GM21526 (cell line): ENCODE measurements at regions not wholly inside any gene's neighbourhood (a gene's known extent, or its start where the extent isn't known, plus 50 kb on each side); places are given as distances from the start of the nearest gene placed in this dataset.

Experiments used
- ATAC-seq: cut with Tn5 transposase; IDR thresholded peaks from one replicate; pipeline ENCODE4 v1.9.1; 2021; ENCODE audit warnings: moderate library complexity; ENCODE audit not compliant: unreplicated experiment, low FRiP score

- ATAC-seq = no peak
Measured at GRCh38 chr16:5561800-5562199, 464.2 kb upstream of the EEF2KMT start.

DNA sequence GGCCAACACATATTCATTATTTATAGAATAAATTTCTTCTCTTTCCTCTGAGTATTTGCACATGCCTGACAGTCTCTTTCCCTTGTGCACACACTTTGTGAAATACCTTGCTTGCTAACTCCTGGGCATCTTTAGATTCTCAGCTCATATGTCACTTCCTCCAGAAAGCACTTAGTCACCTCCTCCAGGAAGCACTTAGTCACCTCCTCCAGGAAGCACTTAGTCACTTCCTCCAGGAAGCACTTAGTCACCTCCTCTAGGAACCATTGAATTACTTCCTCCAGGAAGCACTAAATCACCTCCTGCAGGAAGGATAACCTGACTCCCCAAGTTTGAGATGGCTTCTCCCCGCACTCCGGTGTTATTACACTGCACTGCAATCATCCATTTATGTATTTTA, 462.5 kb upstream of the EEF2KMT start:
- ATAC-seq = no peak

DNA sequence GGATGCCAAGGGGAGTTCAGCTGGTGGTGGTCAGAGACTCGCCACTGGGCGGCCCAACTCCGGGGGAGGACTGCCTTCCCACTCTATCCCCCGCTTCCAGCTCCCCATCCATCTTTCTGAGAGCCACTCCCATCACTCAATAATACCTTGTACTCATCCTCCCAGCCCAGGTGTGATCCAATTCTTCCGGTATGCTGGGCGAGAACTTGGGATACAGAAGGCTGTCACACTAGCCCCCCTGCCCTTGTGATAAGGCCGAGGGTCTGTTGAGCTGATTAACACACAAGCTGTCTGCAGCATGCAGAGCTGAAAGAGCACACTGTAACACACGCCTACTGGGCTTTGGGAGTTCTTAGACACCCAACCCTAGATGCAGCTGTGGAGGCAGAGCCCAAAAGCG, 460.4 kb upstream of the EEF2KMT start:
- ATAC-seq = no peak

DNA sequence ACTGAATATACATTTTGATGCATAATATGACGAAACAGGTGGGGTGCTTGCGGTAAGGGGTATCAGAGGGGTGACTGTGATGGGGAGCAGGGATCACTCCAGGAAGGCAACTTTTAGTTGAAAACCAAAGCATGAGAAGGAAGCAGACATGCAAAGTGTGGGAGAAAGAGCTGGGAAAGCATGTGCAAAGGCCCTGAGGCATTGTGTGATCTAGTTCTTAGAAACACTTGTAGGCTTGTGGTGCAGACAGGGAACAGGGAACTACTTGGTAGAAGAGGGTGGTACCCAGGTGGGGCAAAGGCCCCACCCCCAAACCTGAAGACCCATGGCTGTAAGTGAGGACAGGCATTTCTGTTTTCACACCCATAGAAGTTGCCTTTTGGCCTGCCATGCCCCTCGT, 459.9 kb upstream of the EEF2KMT start:
- ATAC-seq = no peak

DNA sequence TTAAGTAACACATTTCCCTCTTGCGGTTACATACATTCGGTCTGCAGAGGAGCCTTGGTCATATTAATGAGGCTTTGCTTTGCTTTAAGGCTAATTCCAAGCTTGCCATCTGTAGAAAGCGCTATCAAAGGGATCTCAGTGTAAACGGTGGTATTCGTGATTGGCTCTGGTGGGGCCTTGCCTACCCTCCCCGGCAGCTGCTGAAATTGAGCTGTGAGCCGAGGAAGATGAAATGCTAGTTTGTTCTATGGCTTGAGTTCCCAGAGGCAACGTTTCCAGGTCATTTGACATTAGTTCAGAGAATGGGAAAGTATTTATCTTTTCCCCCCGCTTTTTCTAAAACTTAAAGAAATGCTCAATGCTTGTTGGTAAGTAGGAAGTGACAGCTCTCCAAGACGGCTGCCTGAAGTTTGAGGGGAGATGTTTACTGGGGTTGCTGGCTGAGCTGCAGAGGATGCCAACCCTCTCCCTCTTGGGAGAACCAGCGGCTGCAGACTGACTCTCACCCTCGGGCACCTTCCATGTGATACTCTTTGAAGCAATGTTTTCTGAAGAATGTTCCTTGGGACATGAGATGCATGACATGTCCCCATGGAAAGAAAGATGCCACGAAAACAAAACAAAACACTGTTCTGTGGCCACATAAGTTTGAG, 458.7 kb upstream of the EEF2KMT start:
- ATAC-seq = no peak

GRCh38 chr16:5551909-5552308, 454.3 kb upstream of the EEF2KMT start:
- ATAC-seq = no peak

DNA sequence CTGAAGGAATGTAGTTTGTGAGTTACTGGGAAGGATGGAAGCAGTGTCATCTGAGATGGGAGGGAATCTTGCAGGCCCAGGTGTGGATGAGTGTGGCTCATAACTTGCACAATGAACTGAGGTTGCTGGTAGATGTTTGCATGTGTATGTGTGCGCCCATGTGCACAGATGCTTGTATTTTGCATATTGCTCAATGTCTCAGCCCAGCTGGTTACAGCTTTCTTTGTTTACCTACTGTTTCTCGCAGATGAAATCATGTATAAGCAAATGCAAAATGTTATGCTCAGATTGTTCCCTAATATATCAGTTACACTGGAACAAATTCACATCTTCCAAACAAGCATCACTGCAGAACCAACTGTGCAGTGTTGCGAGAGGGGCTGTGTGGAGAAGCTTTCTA, 452.2 kb upstream of the EEF2KMT start:
- ATAC-seq = no peak

- no peak for ATAC-seq
Measured at GRCh38 chr16:5541356-5541755, 443.8 kb upstream of the EEF2KMT start.

DNA sequence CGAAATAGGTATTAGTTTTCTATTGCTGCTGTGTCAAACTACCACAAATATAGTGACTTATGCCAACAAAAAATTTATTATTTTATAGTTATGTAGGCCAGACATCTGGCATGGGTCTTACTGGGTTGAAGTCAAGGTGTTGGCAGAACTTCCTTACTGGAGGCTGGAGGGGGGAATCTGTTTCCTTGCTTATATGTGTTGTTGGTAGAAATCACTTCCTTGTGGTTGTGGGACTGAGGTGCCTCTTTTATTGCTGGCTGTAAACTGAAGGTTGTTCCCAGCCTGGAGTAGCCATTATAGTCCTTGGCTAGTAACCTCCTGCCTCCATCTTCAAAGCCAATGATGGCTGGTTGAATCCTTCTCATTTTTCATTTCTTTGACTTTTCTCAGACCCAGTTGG, 439.8 kb upstream of the EEF2KMT start:
- no peak for ATAC-seq

GRCh38 chr16:5533321-5533888, 435.8 kb upstream of the EEF2KMT start:
- ATAC-seq = no peak

DNA sequence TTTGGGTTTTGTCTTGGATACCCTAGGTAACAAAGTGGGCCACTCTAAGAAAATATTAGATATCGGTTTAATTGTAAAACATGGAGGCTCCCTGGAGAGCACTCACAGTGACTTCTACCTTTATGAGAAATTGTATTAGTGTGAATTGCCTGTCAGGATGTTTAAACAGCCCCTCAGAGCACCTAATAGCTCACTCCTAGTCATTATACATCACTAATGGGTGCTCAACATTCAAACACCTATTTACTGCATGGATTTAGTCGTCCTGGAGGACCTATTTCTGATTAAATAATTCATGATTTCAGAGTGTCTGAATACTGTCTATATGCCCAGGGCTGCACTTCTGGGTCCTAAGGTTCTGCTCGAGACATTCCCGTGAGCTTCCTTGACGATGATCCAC, 430.2 kb upstream of the EEF2KMT start:
- no peak for ATAC-seq

DNA sequence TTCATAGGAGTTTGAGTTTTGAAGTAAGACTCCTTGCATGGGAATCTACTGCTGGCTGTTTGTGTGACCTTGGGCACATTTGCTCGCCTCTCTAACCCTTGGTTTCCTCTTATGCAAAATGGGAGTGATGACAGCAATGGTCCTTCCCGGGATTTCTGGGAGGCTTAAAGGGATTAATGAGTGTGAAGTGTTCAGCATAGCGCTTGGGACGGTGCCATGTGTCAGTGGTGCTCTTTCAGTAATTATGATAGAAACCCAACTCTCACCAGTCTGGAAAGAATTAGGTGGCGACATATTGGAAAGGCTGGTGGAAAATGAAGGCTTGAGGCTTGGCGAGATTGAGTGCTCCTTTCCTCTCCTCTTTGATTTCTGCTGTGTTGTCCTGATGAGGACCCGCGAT, 429.2 kb upstream of the EEF2KMT start:
- no peak for ATAC-seq

- ATAC-seq = no peak
Measured at GRCh38 chr16:5523829-5524228, 426.2 kb upstream of the EEF2KMT start.

DNA sequence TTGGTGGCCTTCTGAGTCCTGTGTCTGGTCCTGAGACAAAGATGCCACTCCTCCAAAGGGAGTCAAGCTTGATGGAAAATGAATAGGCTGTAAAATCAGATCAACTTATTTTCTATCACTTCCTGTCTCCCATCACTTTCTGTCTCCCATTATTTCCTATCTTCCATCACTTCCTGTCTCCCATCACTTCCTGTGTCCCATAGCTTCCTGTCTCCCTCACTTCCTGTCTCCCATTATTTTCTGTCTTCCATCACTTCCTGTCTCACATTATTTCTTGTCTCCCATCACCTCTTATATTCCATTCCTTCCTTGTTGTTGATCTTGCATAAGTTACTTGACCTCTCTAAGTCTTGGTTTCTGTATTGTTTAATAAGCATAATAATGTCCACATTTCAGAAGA, 418.5 kb upstream of the EEF2KMT start:
- no peak for ATAC-seq

DNA sequence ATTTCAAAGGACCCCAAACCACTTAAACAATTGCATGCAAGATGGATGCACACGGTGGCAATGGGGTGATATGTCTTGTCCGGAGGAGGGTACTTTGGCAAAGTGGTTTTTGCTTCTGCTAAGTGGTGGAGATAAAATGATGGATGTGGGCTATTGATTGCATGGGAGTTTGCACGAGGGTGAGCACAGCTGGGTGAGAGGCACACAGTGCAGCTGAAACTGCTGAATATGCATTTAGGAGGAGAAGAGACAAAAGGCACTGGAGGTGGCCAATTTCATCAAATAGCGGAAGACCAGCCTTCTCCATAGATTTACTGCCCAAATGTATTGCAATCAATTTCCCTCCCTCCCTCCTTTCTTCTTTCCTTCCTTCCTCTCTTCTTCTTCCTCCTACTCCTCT, 414.4 kb upstream of the EEF2KMT start:
- ATAC-seq = no peak

DNA sequence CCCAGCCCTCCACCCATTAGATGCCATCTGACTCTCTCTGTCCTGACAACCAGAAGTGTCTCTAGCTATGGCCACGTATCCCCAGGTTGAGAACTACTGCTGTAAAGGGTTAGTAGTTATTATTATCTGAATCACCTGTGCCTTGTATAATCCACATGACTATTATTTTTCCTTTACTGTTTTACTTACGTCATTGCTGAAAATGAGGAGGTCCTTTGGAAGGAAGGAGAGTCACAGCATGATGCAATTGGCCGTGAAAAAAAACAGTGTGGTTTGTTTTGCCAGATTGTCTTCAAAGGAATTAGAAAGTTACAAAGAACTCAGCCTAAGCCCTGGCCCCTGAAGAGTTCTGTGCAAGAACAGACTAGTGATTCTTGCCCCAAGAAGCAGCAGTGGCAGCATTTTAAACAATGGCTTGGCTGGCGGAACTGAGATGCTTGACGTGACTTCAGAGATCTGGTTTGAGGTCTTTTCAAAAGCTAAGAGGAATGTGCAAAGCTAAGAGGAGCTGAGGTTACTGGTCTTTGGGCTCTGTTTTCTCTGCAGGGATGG, 413.3 kb upstream of the EEF2KMT start:
- ATAC-seq = no peak

- no peak for ATAC-seq
Measured at GRCh38 chr16:5509794-5510193, 412.2 kb upstream of the EEF2KMT start.

DNA sequence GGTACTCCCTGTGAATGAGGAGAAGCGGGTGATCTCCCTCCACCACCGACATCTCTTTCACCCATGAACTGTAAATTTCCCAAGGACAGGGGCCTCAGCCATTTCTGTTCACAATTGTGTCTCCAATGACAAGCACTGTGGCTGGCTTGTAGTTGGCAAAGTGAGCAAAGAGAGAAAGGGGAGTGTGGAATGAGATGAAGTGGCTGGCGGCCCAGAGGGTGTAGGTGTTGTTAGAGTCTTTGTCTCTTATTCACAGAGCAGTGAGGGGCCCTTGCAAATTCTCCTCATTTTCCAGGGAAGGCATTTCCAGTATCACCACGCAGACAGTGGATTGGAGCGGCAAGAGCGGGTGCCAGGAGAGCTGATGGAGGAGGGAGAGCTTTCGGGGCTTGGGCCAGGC, 411.7 kb upstream of the EEF2KMT start:
- no peak for ATAC-seq

DNA sequence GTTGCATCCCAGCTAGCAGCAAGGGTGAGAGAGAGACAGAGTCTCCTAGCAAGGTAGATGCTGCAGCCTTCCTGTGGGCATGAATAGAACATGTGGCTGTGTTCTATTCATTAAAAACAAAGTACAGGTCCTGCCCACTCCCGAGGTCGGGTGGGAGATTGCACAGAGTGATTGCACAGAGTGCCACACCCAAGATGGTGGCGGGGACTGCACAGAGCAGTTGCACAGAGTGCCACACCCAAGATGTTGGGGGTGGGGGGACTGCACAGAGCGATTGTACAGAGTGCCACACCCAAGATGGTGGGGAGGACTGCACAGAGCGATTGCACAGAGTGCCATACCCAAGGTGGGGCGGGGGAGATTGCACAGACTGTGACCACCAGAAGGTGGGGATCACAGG, 410.8 kb upstream of the EEF2KMT start:
- ATAC-seq = no peak

- ATAC-seq = no peak
Measured at GRCh38 chr16:5506021-5506420, 408.4 kb upstream of the EEF2KMT start.

DNA sequence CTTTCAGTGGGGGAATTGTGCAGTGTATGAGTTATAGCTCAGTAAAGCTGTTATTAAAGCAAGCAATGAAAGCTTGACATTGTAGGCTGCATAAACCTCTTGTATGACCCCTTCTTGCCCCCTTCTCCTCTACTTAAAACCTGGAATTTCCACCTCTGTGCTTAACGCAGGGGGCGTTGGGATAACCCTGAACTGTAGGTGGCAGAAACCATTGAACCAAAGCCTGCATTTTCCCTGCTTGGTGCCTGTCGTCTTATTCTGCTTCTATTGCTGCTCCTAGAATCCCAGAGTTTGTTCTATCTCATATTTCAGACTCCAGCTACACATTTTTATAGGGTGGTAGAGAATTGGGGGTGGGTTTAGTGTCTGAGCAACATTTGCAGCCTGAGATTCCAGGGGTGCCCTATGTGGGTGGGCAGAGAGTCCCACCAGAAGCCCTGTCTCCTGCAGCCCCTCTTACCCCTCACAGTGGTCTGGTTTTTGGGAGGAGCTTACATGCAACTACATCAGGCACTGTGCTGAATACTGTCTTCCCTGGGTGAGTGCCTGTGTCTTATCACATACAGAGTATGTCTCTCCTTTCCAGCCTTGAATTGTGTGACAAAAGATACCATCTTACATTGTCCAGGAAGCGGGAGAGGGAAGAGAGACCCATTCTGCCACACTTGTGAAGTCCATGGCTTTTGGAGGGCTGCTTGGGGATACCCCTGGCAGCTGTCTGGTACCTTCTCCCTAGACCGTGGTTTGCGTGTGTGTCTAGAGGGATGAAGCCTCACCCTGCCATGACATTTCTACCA, 407.7 kb upstream of the EEF2KMT start:
- ATAC-seq = no peak
